ENCODE measurements at regions not wholly inside any gene's neighbourhood (a gene's known extent, or its start where the extent isn't known, plus 50 kb on each side); places are given as distances from the start of the nearest gene placed in this dataset.
A peak's percentile ranks its signal among the peaks of the same experiment; 100 is the strongest.

- Mint-ChIP-seq H3K9me3 (peaks cover 11% of the 10 kb centered on the region), H3K36me3 (no peaks in the 10 kb centered on the region), H3K27ac (no peak overlapping the region), H3K4me1 (no peaks in the 10 kb centered on the region), H3K27me3 (ENCODE audit: low read depth) (peaks cover 21% of the 10 kb centered on the region), H3K4me3 (no peak overlapping the region)
- TF ChIP-seq CTCF (IDR thresholded peaks at IDR 0.05; ENCODE audit: unreplicated experiment) = no peak
- peak in 1 of 2 experiments; percentile 6 for DNase-seq (ENCODE audit: low spot score in 2 of 2, unreplicated experiment in 2 of 2)
Observed at GRCh38 chr20:40814631-40814960, 125.6 kb upstream of the MAFB start.

GRCh38 chr20:40815156-40816038 lies 126.4 kb upstream of the MAFB start:
- Mint-ChIP-seq H3K27ac (no peak overlapping the region), H3K27me3 (ENCODE audit: low read depth) (peaks cover 23% of the 10 kb centered on the region), H3K9me3 (peaks cover 11% of the 10 kb centered on the region), H3K36me3 (no peaks in the 10 kb centered on the region), H3K4me3 (no peak overlapping the region), H3K4me1 (no peaks in the 10 kb centered on the region)
- TF ChIP-seq CTCF (IDR thresholded peaks at IDR 0.05; ENCODE audit: unreplicated experiment) = no peak
- peak in 1 of 2 experiments; percentile 24 for DNase-seq (ENCODE audit: low spot score in 2 of 2, unreplicated experiment in 2 of 2)

DNA sequence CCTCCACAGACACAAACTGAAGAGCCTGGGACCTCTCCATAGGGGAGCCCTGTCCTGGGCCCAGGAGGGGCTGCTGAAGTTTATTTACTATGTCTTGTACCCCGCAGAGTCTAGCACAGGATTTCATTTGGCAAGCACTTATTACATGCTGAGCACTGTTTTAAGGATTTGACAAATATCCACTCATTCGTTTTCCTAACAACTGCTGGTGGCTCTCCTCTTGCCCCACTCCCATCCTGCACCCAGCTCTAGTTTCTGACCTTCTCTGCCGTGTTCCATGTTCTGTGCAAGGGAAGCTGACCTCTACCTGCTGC lies 127.0 kb upstream of the MAFB start:
- Mint-ChIP-seq H3K4me1 (no peaks in the 10 kb centered on the region), H3K27ac (no peak overlapping the region), H3K9me3 (peaks cover 11% of the 10 kb centered on the region), H3K4me3 (no peak overlapping the region), H3K36me3 (no peaks in the 10 kb centered on the region), H3K27me3 (ENCODE audit: low read depth) (peaks cover 29% of the 10 kb centered on the region)
- no peak for DNase-seq (ENCODE audit: low spot score in 2 of 2, unreplicated experiment in 2 of 2)
- TF ChIP-seq CTCF (IDR thresholded peaks at IDR 0.05; ENCODE audit: unreplicated experiment) = no peak

DNA sequence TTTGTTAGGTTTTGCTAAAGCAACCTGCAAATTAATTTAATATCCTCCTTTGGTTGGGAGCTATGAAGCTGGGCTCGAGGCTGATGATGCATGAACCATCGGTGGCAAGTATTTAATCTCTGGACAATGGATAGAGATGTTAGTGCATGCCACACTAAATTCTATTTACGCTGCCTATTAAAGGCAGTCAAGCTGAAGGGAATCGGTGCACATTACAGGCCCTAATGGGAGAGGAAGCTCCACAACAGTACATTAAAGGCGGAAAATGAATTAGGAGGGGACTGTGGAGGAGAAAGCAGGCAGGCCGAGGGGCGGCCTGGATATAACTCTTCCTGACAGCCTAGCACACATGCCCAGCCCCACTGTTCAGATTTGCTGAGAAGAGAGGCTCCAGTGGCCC lies 132.4 kb upstream of the MAFB start:
- peaks cover 22% of the 10 kb centered on the region for H3K9me3 Mint-ChIP-seq
- no peaks in the 10 kb centered on the region for H3K36me3 Mint-ChIP-seq
- H3K4me3 Mint-ChIP-seq = no peak overlapping the region
- DNase-seq (ENCODE audit: low spot score in 2 of 2, unreplicated experiment in 2 of 2) = no peak
- no peak overlapping the region for H3K27ac Mint-ChIP-seq
- H3K27me3 Mint-ChIP-seq (ENCODE audit: low read depth) = peaks cover 43% of the 10 kb centered on the region
- TF ChIP-seq CTCF (IDR thresholded peaks at IDR 0.05; ENCODE audit: unreplicated experiment) = no peak
- peaks cover 13% of the 10 kb centered on the region for H3K4me1 Mint-ChIP-seq

DNA sequence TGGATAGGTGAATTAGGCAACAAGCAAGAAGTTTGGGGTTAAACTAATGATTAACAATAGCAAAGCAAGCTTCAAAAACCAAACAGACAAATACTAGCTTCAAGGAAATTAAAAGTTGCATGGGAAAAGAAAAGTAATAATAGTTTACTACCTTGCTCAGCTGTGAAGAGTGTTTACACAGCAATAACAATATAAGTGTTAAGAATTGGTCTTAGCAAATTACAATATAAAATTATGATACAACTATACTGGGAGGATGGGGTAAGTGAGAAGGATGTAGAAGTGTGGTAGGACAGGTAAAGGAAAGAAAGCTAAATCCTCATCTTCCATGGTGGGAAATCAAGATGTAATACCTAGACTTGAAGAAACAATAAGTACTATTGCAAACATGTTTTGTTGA lies 137.7 kb upstream of the MAFB start:
- no peaks in the 10 kb centered on the region for H3K36me3 Mint-ChIP-seq
- TF ChIP-seq CTCF (IDR thresholded peaks at IDR 0.05; ENCODE audit: unreplicated experiment) = no peak
- H3K4me1 Mint-ChIP-seq = peaks cover 13% of the 10 kb centered on the region
- no peak overlapping the region for H3K4me3 Mint-ChIP-seq
- DNase-seq (ENCODE audit: low spot score in 2 of 2, unreplicated experiment in 2 of 2) = no peak
- peaks cover 27% of the 10 kb centered on the region for H3K27me3 Mint-ChIP-seq (ENCODE audit: low read depth)
- no peak overlapping the region for H3K27ac Mint-ChIP-seq
- H3K9me3 Mint-ChIP-seq = peaks cover 11% of the 10 kb centered on the region
